ENCODE measurements at regions not wholly inside any gene's neighbourhood (a gene's known extent, or its start where the extent isn't known, plus 50 kb on each side); places are given as distances from the start of the nearest gene placed in this dataset.

GRCh38 chr4:115171220-115171619, 57.8 kb upstream of the NDST4 start:
- TF ChIP-seq RFX5 (IDR thresholded peaks at IDR 0.05; ENCODE audit: low read depth, low read length): no peak
- TF ChIP-seq CTCF (conservative IDR thresholded peaks at IDR 0.05; ENCODE audit: low read depth, low read length): no peak
- TF ChIP-seq NFE2L2 (IDR thresholded peaks at IDR 0.05; ENCODE audit: low read depth, low read length): no peak
- TF ChIP-seq, protein P1, sequence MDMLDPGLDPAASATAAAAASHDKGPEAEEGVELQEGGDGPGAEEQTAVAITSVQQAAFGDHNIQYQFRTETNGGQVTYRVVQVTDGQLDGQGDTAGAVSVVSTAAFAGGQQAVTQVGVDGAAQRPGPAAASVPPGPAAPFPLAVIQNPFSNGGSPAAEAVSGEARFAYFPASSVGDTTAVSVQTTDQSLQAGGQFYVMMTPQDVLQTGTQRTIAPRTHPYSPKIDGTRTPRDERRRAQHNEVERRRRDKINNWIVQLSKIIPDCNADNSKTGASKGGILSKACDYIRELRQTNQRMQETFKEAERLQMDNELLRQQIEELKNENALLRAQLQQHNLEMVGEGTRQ (IDR thresholded peaks at IDR 0.05; ENCODE audit: low read depth, low read length): no peak
- no peak for TF ChIP-seq RAD21 (IDR thresholded peaks at IDR 0.05; ENCODE audit: low read length)
- TF ChIP-seq BHLHE40 (IDR thresholded peaks at IDR 0.05; ENCODE audit: low read depth, low read length): no peak
- peak; percentile 52; the same call in 1 of the 2 replicates for TF ChIP-seq MAFK (IDR thresholded peaks at IDR 0.05; ENCODE audit: low read depth, low read length)

Measured in IMR-90 (cell line).